ENCODE measurements at regions not wholly inside any gene's neighbourhood (a gene's known extent, or its start where the extent isn't known, plus 50 kb on each side); places are given as distances from the start of the nearest gene placed in this dataset.

- Histone ChIP-seq H3K9ac (ENCODE audit: extremely low read depth, insufficient read length, low read length) (no peak overlapping the region), H3K23me2 (ENCODE audit: insufficient read length, low read depth, low read length, poor library complexity, severe bottlenecking) (no peaks in the 10 kb centered on the region), H3K4me1 (ENCODE audit: insufficient read depth, low read length) (no peaks in the 10 kb centered on the region), H4K8ac (replicated peaks; ENCODE audit: insufficient read length, low read depth, low read length) (no peak overlapping the region), H3K14ac (ENCODE audit: insufficient read depth, low read length) (no peak overlapping the region), H2AFZ (ENCODE audit: low read length) (no peak overlapping the region), H3K79me2 (ENCODE audit: insufficient read depth, low read length) (no peaks in the 10 kb centered on the region), H4K5ac (ENCODE audit: insufficient read length, low read depth, low read length) (no peak overlapping the region), H3K4ac (ENCODE audit: low read depth, low read length) (no peak overlapping the region), H2BK12ac (ENCODE audit: insufficient read length, low read depth, low read length) (no peak overlapping the region), H4K20me1 (ENCODE audit: control insufficient read depth, insufficient read depth, insufficient read length) (no peaks in the 10 kb centered on the region), H2BK15ac (ENCODE audit: low read depth, low read length) (no peak overlapping the region), H2BK120ac (ENCODE audit: low read depth, low read length, poor library complexity, severe bottlenecking) (no peak overlapping the region), H3K79me1 (ENCODE audit: insufficient read depth, low read depth, low read length, poor library complexity, severe bottlenecking) (no peaks in the 10 kb centered on the region), H3T11ph (ENCODE audit: low read length) (no peak overlapping the region), H3K4me2 (ENCODE audit: insufficient read depth, insufficient read length, low read length) (no peak overlapping the region), H3K18ac (ENCODE audit: insufficient read length, low read depth, low read length) (no peak overlapping the region), H3K27me3 (ENCODE audit: insufficient read depth, low read length) (no peaks in the 10 kb centered on the region), H2BK20ac (ENCODE audit: low read depth, low read length, poor library complexity, severe bottlenecking) (no peak overlapping the region), H3K23ac (ENCODE audit: insufficient read length, low read depth, low read length) (no peak overlapping the region), H3K9me3 (ENCODE audit: control insufficient read depth, low read depth, low read length) (no peaks in the 10 kb centered on the region), H2BK5ac (ENCODE audit: insufficient read length, low read length) (no peak overlapping the region), H3K56ac (ENCODE audit: insufficient read length, low read depth, low read length) (no peak overlapping the region), H3K27ac (ENCODE audit: insufficient read length, low read depth, low read length) (no peak overlapping the region), H2AK5ac (ENCODE audit: insufficient read length, low read length) (no peak overlapping the region), H4K91ac (ENCODE audit: insufficient read length, low read depth, low read length) (no peak overlapping the region)
- TF ChIP-seq, protein P1, sequence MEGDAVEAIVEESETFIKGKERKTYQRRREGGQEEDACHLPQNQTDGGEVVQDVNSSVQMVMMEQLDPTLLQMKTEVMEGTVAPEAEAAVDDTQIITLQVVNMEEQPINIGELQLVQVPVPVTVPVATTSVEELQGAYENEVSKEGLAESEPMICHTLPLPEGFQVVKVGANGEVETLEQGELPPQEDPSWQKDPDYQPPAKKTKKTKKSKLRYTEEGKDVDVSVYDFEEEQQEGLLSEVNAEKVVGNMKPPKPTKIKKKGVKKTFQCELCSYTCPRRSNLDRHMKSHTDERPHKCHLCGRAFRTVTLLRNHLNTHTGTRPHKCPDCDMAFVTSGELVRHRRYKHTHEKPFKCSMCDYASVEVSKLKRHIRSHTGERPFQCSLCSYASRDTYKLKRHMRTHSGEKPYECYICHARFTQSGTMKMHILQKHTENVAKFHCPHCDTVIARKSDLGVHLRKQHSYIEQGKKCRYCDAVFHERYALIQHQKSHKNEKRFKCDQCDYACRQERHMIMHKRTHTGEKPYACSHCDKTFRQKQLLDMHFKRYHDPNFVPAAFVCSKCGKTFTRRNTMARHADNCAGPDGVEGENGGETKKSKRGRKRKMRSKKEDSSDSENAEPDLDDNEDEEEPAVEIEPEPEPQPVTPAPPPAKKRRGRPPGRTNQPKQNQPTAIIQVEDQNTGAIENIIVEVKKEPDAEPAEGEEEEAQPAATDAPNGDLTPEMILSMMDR (conservative IDR thresholded peaks at IDR 0.05), result no peak
- Mint-ChIP-seq H3K4me3 (no peak overlapping the region), H3K9me3 (peaks cover 9 to 25% of the 10 kb centered on the region in 2 experiments), H3K4me1 (peaks cover 37 to 44% of the 10 kb centered on the region in 2 experiments), H3K27me3 (ENCODE audit: low read depth) (peaks cover 2% of the 10 kb centered on the region; the same call in 1 of the 2 replicates), H3K36me3 (ENCODE audit: insufficient read depth in 1 of 3, low read depth in 3 of 3) (no peaks in the 10 kb centered on the region; a peak in 1 of 7 replicates), H3K27ac (peak overlapping the region in 1 of 3 experiments; percentile 79; a peak in 3 of 7 replicates)
- no CpG with 5 or more reads among the region's 10 CpGs for WGBS (ENCODE audit: extremely low coverage, insufficient read length, low lambda C conversion rate)
- DNase-seq, result peak; percentile 23
These were observed 121.7 kb upstream of the NLRP1 start for GRCh38 chr17:5705876-5706576.
